Activated naive CD4-positive, alpha-beta T cell treated with anti-CD3 and anti-CD28 coated beads, Interleukin-2, amount 50 U/mL, for 24 hours (primary cell): ENCODE measurements at regions not wholly inside any gene's neighbourhood (a gene's known extent, or its start where the extent isn't known, plus 50 kb on each side); places are given as distances from the start of the nearest gene placed in this dataset.

ENCODE experiments used
- H3K27ac Mint-ChIP-seq: one replicate; pipeline ENCODE4 v1.8.0; 2021; ENCODE audit warnings: mild to moderate bottlenecking, mixed read lengths
- H3K27me3 Mint-ChIP-seq: one replicate; pipeline ENCODE4 v1.8.0; 2021; ENCODE audit warnings: mixed read lengths
- H3K36me3 Mint-ChIP-seq: one replicate; pipeline ENCODE4 v1.8.0; 2021; ENCODE audit warnings: mixed read lengths
- H3K4me1 Mint-ChIP-seq: one replicate; pipeline ENCODE4 v1.8.0; 2021; ENCODE audit warnings: mixed read lengths
- H3K4me3 Mint-ChIP-seq: one replicate; pipeline ENCODE4 v1.8.0; 2021; ENCODE audit warnings: mild to moderate bottlenecking, mixed read lengths
- H3K9me3 Mint-ChIP-seq: one replicate; pipeline ENCODE4 v1.8.0; 2021; ENCODE audit warnings: mixed read lengths

DNA sequence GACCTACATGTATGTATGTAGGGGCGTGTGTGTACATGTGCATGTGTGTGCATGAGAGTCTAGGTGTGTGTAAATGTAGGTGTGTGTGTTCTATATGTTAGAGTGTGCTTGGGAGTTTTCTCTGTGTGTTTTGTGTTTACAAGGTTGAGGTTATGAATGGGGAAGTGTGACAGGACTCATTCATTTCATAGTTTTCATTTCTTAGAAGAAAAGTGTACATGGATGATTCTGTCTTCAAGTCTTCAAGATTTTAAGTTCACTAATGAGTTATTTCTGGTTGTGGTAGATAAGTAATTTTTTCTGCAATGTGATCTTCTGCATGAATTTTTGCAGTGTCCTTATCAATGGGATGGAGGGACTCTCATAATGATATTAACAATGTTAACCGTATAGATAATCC lies 118.2 kb upstream of the SLC10A2 start:
- H3K4me3 Mint-ChIP-seq, result no peak overlapping the region
- no peak overlapping the region for H3K27ac Mint-ChIP-seq
- H3K4me1 Mint-ChIP-seq, result no peaks in the 10 kb centered on the region
- no peaks in the 10 kb centered on the region for H3K9me3 Mint-ChIP-seq
- H3K27me3 Mint-ChIP-seq, result no peaks in the 10 kb centered on the region
- H3K36me3 Mint-ChIP-seq, result no peaks in the 10 kb centered on the region

DNA sequence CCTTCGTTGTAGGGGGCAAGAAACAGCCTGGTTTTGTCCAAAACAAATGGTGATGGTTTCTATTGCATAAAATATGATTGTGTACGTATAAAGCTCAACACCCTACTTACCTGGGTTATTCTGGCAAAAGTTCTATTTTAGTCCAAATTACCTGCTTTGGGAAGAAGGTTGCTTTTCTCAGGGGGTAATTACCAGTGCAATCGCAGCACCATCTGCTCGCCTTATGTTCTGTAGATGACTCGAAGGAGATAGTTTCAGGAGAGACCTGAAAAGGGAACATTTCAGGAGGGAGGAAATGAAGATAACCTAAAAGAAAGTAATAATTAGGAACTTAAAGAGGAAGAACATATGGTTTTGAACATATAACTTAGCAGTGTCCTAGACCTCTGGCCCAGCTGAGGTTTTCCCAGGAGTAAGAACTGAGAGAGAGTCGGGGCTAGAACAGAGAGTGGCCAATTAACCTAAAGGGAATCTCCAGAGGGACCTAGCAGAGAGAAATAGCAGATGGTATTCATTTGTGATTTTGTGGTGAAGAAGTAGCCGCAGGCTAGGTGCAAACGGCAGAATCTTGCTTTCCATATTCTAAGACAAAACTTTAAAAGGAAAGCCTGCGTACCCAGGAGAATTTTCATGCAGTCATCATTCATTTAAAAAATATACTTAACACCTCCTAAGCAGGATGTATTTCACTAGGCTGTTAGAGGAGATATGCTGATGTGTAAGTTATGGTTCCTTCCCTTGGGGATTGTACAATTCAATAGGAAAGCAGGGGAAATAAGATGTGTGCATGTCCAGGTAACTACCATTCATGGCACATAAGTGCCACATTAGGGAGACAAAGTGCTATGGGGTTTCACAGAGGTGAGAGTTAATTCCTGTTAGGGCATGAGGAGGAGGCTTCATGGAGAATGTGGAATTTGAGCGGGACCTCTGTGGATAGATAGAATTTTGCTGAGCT lies 113.0 kb upstream of the SLC10A2 start:
- Mint-ChIP-seq H3K36me3 (no peaks in the 10 kb centered on the region), H3K9me3 (no peaks in the 10 kb centered on the region), H3K4me1 (no peaks in the 10 kb centered on the region), H3K4me3 (no peak overlapping the region), H3K27me3 (peaks cover 2% of the 10 kb centered on the region), H3K27ac (no peak overlapping the region)

DNA sequence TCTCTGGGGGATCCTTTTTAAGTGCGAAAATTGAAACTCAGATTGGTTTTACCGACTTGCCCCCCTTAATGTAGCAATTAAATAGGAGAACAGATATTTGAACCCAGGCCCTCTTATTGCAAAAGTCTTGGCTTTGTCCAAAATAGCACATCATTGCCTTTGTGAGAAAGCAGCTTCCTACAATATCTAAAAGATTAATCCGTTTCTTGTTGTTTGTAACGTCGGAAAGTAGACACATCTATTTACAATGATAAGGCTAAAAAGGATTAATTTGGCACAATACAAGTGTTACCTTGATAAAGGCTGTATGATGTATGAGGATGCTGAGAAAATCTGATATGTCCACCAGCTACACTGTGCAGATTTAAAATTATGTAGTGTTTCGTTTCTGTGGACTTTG lies 108.7 kb upstream of the SLC10A2 start:
- no peak overlapping the region for H3K27ac Mint-ChIP-seq
- H3K4me1 Mint-ChIP-seq, result no peaks in the 10 kb centered on the region
- H3K27me3 Mint-ChIP-seq, result peaks cover 4% of the 10 kb centered on the region
- no peak overlapping the region for H3K4me3 Mint-ChIP-seq
- H3K36me3 Mint-ChIP-seq, result no peaks in the 10 kb centered on the region
- H3K9me3 Mint-ChIP-seq, result peaks cover 4% of the 10 kb centered on the region

DNA sequence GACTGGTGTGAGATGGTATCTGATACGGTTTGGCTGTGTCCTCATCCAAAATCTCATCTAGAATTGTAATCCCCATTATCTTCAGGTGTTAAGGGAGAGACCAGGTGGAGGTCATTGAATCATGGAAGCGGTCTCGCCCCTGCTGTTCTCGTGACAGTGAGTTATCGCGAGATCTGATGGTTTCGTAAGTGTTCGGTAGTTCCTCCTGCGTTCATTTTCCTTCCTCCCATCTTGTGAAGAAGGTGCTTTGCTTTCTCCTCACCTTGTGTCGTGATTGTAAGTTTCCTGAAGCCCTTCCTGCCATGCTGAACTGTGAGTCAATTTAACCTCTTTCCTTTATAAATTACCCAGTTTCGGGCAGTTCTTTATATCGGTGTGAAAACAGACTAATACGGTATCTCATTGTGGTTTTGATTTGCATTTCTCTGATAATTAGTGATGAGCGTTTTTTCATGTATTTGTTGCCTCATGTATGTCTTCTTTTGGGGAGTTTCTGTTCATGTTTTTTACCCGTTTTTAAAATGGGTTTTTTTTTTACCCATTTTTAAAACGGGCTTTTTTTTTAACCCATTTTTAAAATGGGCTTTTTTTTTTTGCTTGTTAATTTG lies 102.8 kb upstream of the SLC10A2 start:
- no peaks in the 10 kb centered on the region for H3K36me3 Mint-ChIP-seq
- peaks cover 2% of the 10 kb centered on the region for H3K27me3 Mint-ChIP-seq
- H3K27ac Mint-ChIP-seq, result no peak overlapping the region
- no peak overlapping the region for H3K4me3 Mint-ChIP-seq
- H3K9me3 Mint-ChIP-seq, result peaks cover 12% of the 10 kb centered on the region
- H3K4me1 Mint-ChIP-seq, result no peaks in the 10 kb centered on the region

DNA sequence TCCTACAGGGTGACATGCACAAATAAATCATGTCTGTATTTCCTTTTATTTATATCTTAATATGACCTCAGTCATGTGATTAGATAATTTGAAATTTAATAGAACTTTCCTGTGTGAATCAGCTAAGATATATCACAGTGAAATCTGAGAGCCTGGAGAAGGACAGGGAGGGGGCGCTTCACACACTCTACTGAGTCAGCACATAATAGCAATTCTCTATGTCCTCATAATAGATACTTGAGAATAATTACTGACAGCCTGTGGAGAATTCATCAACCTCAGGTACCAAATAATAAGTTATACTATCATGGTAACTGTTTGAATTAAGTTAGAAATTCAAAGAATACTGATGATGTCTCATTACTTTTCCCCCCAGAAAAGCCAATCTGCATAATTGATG lies 98.0 kb upstream of the SLC10A2 start:
- Mint-ChIP-seq H3K36me3 (no peaks in the 10 kb centered on the region), H3K27me3 (no peaks in the 10 kb centered on the region), H3K4me1 (no peaks in the 10 kb centered on the region), H3K27ac (no peak overlapping the region), H3K4me3 (no peak overlapping the region), H3K9me3 (peaks cover 5% of the 10 kb centered on the region)

DNA sequence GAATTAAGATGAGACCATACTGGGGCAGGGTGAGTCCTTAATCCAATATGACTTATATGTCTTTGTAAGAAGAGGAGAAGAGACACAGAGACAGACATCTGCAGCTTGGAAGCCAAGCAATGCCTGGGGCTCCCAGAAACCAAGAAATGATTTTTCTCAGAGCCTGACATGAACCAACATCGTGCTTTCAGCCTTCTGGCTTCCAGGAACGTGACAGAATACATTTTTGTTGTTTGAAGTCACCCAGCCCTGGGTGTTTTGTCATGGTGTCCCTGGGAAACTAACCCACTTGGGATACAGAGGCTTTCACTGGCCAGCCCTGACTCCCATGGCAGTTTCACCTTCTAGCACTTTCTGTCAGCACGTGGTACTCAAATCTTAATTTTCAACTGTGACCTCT lies 95.3 kb upstream of the SLC10A2 start:
- Mint-ChIP-seq H3K9me3 (no peaks in the 10 kb centered on the region), H3K27me3 (peaks cover 3% of the 10 kb centered on the region), H3K36me3 (no peaks in the 10 kb centered on the region), H3K4me3 (no peak overlapping the region), H3K27ac (no peak overlapping the region), H3K4me1 (no peaks in the 10 kb centered on the region)

DNA sequence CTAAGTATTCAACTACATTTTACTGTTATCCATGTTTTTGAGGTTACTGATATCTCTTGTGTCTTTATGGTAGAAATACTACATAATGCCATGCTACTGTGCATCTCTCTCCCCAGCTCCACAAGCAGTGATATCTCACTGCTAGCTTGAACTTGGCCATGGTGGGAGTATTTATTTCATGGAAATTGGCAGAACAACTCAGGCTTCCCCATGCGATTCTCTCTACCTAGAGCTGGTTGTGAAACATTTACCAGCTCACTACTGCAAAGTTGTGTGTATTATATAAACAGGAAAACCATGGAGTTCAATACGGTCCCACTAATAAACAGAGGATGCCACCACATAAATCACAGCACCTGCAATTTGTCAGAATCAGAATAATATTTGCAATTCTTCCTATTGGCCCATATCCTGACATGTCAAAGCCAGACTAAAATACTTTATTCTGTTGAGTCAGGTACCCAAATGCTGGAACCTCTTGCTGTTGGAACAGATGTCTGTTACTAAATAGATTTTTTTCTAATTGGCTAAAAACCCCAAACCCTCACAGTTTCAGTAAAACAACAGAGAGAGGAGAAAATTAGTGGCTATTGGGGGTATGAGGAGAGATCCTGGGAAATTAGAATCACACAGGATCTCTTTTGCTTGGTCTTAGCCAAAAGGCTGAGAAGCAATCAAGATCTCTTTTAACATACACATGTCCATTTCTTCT lies 91.4 kb upstream of the SLC10A2 start:
- Mint-ChIP-seq H3K27me3 (peaks cover 4% of the 10 kb centered on the region), H3K9me3 (no peaks in the 10 kb centered on the region), H3K4me3 (no peak overlapping the region), H3K27ac (no peak overlapping the region), H3K4me1 (no peaks in the 10 kb centered on the region), H3K36me3 (no peaks in the 10 kb centered on the region)

DNA sequence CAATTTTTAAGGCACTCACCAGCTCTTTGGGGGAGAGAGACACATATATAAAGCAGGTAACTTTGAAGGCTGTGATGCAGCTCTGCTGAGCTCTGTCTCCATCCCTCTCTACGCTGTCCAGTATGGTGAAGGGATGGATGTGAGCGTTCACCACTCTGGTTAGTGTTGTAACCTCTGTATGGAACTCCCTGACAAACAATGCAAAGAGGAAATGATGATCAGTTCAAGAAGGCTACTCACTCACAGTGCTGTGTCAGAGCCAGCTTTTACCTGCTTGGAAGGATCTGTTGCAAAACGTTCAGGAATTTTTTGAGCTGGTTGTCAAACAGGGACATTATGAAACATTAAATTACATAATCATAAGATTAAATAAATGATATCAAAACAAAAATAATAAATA lies 90.8 kb upstream of the SLC10A2 start:
- Mint-ChIP-seq H3K4me3 (no peak overlapping the region), H3K9me3 (no peaks in the 10 kb centered on the region), H3K27me3 (peaks cover 4% of the 10 kb centered on the region), H3K27ac (no peak overlapping the region), H3K4me1 (no peaks in the 10 kb centered on the region), H3K36me3 (no peaks in the 10 kb centered on the region)

DNA sequence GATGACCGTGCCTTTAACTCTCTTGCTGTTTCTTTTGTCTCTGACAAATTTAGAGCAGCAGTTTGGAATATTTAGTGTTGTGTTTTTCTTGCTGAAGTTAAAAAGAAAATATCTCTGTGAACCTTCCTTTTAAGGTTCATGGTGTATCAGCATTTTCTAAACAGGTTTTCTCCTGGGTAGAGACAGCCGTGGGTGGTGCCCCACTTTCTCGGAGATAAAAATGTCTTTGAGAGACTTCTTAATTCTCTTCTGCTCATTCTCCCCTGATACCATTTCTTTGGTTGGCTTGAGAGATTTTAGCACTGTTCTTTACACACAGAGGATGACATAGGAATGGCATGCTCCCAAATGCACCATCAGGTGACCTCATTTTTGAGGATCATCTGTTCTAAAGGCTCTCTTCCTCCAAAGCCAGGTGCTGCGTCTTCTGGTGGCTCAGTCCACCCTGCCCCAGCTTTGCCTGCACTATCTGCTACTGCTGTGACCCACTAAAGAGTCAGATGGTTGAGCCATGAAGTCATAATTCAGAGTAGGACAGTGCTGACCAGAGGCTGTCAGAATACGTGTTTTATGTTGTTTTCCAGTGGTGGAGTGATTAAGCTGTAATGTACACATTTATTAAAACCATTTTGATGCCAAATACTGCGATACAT lies 90.3 kb upstream of the SLC10A2 start:
- Mint-ChIP-seq H3K27me3 (peaks cover 4% of the 10 kb centered on the region), H3K27ac (no peak overlapping the region), H3K4me3 (no peak overlapping the region), H3K9me3 (no peaks in the 10 kb centered on the region), H3K4me1 (no peaks in the 10 kb centered on the region), H3K36me3 (no peaks in the 10 kb centered on the region)

DNA sequence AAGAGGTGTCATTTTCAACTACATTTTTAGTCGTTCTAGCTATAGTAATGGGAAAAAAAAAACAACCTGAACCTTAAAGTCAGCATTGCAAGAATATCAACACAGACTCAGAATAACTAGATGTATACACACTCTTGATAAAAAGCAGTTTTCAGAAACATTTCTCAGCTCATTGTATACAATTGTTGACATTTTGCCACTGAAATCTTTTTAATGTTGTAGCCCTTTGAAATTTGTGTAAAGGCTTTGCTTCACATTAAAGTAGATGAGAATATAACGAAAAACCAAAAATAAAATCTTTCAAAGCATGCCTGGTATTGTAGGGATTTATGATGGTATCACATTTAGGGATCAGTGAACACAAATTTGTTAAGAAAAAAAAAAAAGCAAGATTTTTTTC lies 87.2 kb upstream of the SLC10A2 start:
- Mint-ChIP-seq H3K4me3 (no peak overlapping the region), H3K27me3 (peaks cover 3% of the 10 kb centered on the region), H3K36me3 (no peaks in the 10 kb centered on the region), H3K9me3 (no peaks in the 10 kb centered on the region), H3K27ac (no peak overlapping the region), H3K4me1 (no peaks in the 10 kb centered on the region)

DNA sequence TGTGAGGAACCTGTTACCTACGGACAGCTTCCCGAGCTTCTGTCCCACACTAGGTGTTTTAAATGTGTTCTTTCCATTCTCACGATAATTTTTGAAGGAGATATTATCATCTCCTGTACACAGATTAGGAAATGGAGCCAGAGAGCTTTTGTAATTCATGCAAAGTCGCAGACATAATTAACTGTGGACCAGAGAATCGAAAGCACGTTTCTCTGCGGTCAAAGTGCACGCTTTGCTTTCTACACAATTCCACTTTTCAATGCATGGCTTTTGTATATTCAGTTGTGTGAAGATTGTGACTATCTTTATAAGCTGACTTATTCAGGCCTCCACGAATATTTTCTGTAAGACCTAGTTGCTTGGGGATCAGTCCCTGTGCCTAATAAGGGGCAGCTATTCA lies 81.7 kb upstream of the SLC10A2 start:
- Mint-ChIP-seq H3K9me3 (no peaks in the 10 kb centered on the region), H3K27me3 (peaks cover 2% of the 10 kb centered on the region), H3K36me3 (no peaks in the 10 kb centered on the region), H3K27ac (no peak overlapping the region), H3K4me3 (no peak overlapping the region), H3K4me1 (no peaks in the 10 kb centered on the region)

DNA sequence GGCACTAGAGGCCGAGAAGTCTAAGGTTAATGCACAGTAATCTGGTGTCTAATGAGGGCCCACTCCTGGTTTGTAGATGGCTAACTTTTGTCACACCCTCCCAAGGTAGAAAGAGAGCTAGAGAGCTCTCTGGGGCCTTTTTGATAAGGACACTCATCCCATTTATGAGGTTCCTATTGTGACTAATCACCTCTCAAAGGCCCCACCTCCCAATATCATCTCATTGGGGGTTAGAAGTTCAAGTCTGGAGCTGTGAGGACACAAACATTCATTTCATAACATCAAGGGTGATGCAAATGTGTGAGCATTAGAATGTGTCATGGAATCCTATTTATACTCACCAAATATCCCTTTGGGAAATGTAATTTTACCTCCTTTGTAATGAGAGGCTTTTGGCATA lies 79.2 kb upstream of the SLC10A2 start:
- Mint-ChIP-seq H3K27ac (no peak overlapping the region), H3K9me3 (no peaks in the 10 kb centered on the region), H3K4me3 (no peak overlapping the region), H3K4me1 (no peaks in the 10 kb centered on the region), H3K27me3 (peaks cover 2% of the 10 kb centered on the region), H3K36me3 (no peaks in the 10 kb centered on the region)

DNA sequence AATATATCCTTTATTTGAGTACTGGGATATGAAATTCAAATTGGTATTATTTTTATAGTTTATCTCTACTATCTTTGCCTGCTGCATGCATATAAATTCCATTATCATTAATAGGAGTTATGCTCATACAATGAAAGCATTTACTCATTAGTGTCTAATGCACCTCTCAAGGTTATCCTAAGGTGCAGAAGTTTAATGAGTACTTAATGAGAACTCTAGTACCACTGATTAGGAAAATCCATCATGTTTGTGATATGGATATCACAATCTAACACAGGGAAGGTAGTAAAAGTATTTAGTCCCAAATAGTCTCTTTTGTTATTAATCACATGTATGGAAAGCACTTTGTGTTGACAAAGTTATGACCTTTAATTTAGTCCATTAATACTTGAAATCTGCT lies 77.2 kb upstream of the SLC10A2 start:
- H3K4me1 Mint-ChIP-seq, result no peaks in the 10 kb centered on the region
- no peak overlapping the region for H3K4me3 Mint-ChIP-seq
- H3K9me3 Mint-ChIP-seq, result no peaks in the 10 kb centered on the region
- peaks cover 2% of the 10 kb centered on the region for H3K27me3 Mint-ChIP-seq
- no peak overlapping the region for H3K27ac Mint-ChIP-seq
- H3K36me3 Mint-ChIP-seq, result no peaks in the 10 kb centered on the region

DNA sequence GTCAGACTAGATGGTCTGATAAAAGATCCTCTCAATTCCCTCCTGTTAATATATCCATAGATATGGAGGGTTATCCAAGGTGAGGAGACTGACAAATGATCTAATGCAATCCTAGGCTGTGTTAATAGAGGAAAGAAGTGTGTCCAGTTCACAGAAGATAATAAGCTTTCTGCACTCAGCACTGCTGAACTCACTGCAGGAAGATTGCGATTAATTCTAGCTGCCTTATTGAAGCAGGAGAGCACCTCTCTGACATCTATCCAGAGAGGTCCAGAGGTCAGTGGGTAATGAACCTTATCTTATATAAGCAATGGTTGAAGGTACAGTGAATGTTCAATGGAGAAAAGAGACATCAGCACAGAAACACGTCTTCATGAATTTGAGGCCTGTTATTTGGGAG lies 75.9 kb upstream of the SLC10A2 start:
- Mint-ChIP-seq H3K9me3 (no peaks in the 10 kb centered on the region), H3K4me3 (no peak overlapping the region)

DNA sequence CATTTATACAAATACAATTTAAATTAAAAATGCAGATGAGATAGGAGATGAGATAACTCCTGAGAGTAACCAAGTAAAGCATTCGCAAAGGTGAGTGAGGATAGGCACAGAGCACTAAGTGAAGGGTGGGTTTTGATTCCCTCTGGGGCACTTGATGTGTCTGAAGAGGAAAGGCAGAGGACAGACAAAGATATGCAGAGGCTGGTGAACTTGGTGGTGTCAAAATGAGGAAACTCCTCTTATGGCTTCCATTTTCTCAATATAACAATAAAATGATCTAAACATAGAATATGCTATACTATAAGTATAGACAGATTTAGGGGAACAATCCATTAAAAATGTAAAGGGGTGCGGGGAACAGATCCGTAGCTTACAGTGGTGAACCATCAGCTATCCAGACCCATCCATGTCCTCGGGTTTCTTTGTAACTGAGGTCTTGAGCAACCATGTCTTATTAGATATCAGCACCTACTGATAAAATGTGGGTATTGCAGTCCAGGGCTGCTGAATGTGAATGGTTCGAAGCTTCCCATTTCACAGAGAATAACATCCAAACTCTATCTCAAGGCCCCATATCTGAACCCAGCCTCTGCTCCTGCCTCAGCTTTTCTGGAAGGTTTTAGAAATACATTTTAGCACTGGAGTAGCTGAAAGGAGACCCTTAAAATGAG lies 73.9 kb upstream of the SLC10A2 start:
- no peak overlapping the region for H3K27ac Mint-ChIP-seq
- H3K36me3 Mint-ChIP-seq, result no peaks in the 10 kb centered on the region
- H3K4me1 Mint-ChIP-seq, result no peaks in the 10 kb centered on the region
- no peaks in the 10 kb centered on the region for H3K9me3 Mint-ChIP-seq
- H3K27me3 Mint-ChIP-seq, result peaks cover 2% of the 10 kb centered on the region
- H3K4me3 Mint-ChIP-seq, result no peak overlapping the region

More for the DNA sequence above, 75.9 kb upstream of the SLC10A2 start:
- Mint-ChIP-seq H3K4me1 (no peaks in the 10 kb centered on the region), H3K36me3 (no peaks in the 10 kb centered on the region), H3K27me3 (peaks cover 2% of the 10 kb centered on the region), H3K27ac (no peak overlapping the region)
